ENCODE measurements at regions not wholly inside any gene's neighbourhood (a gene's known extent, or its start where the extent isn't known, plus 50 kb on each side); places are given as distances from the start of the nearest gene placed in this dataset.
A peak's percentile ranks its signal among the peaks of the same experiment; 100 is the strongest.

- DNase-seq (ENCODE audit: low read depth) = no peak
Measured at GRCh38 chr6:23417133-23417532, 708.9 kb upstream of the NRSN1 start.

- DNase-seq (ENCODE audit: low read depth) = no peak
Measured at GRCh38 chr6:23418095-23418494, 707.9 kb upstream of the NRSN1 start.

GRCh38 chr6:23419046-23419445 is 707.0 kb upstream of the NRSN1 start:
- DNase-seq (ENCODE audit: low read depth) = no peak

GRCh38 chr6:23420659-23421350 is 705.2 kb upstream of the NRSN1 start:
- DNase-seq (ENCODE audit: low read depth) = no peak

- DNase-seq (ENCODE audit: low read depth) = no peak
Measured at GRCh38 chr6:23424584-23424983, 701.4 kb upstream of the NRSN1 start.

GRCh38 chr6:23435126-23435525 is 690.9 kb upstream of the NRSN1 start:
- no peak for DNase-seq (ENCODE audit: low read depth)

GRCh38 chr6:23435798-23436197 is 690.2 kb upstream of the NRSN1 start:
- DNase-seq (ENCODE audit: low read depth) = no peak

GRCh38 chr6:23441808-23442461 is 684.1 kb upstream of the NRSN1 start:
- no peak for DNase-seq (ENCODE audit: low read depth)

GRCh38 chr6:23445157-23445710 is 680.8 kb upstream of the NRSN1 start:
- no peak for DNase-seq (ENCODE audit: low read depth)

GRCh38 chr6:23446469-23446967 is 679.5 kb upstream of the NRSN1 start:
- peak; percentile 35 for DNase-seq (ENCODE audit: low read depth)

GRCh38 chr6:23447731-23448130 is 678.3 kb upstream of the NRSN1 start:
- no peak for DNase-seq (ENCODE audit: low read depth)

GRCh38 chr6:23448281-23448680 is 677.7 kb upstream of the NRSN1 start:
- no peak for DNase-seq (ENCODE audit: low read depth)

GRCh38 chr6:23454080-23454976 is 671.7 kb upstream of the NRSN1 start:
- DNase-seq (ENCODE audit: low read depth) = peak; percentile 20

- DNase-seq (ENCODE audit: low read depth) = no peak
Measured at GRCh38 chr6:23455754-23456153, 670.3 kb upstream of the NRSN1 start.

GRCh38 chr6:23456396-23456795 is 669.6 kb upstream of the NRSN1 start:
- no peak for DNase-seq (ENCODE audit: low read depth)

- DNase-seq (ENCODE audit: low read depth) = no peak
Measured at GRCh38 chr6:23457321-23457720, 668.7 kb upstream of the NRSN1 start.

GRCh38 chr6:23465912-23466311 is 660.1 kb upstream of the NRSN1 start:
- DNase-seq (ENCODE audit: low read depth) = no peak

- DNase-seq (ENCODE audit: low read depth) = no peak
Measured at GRCh38 chr6:23477586-23477985, 648.4 kb upstream of the NRSN1 start.

GRCh38 chr6:23478312-23478711 is 647.7 kb upstream of the NRSN1 start:
- no peak for DNase-seq (ENCODE audit: low read depth)

- no peak for DNase-seq (ENCODE audit: low read depth)
Measured at GRCh38 chr6:23483896-23484295, 642.1 kb upstream of the NRSN1 start.

- no peak for DNase-seq (ENCODE audit: low read depth)
Measured at GRCh38 chr6:23494367-23494766, 631.6 kb upstream of the NRSN1 start.

GRCh38 chr6:23498013-23498412 is 628.0 kb upstream of the NRSN1 start:
- DNase-seq (ENCODE audit: low read depth) = no peak

All from LHCN-M2 (cell line).